Occipital lobe (tissue), 1 donor: ENCODE measurements at regions not wholly inside any gene's neighbourhood (a gene's known extent, or its start where the extent isn't known, plus 50 kb on each side); places are given as distances from the start of the nearest gene placed in this dataset.

ENCODE experiments used
- DNase-seq: peaks from one replicate; lab custom pipeline; 2025; lab: John Stamatoyannopoulos, UW

GRCh38 chr18:67380867-67381266, 135.7 kb downstream of the DSEL start:
- DNase-seq: no peak

- no peak for DNase-seq
Observed at GRCh38 chr18:67379981-67380380, 136.5 kb downstream of the DSEL start.

GRCh38 chr18:67376372-67376771, 140.1 kb downstream of the DSEL start:
- DNase-seq: no peak

GRCh38 chr18:67373636-67374035, 142.9 kb downstream of the DSEL start:
- DNase-seq: no peak

GRCh38 chr18:67367540-67367939, 149.0 kb downstream of the DSEL start:
- no peak for DNase-seq

- no peak for DNase-seq
Observed at GRCh38 chr18:67363694-67364093, 152.8 kb downstream of the DSEL start.

GRCh38 chr18:67362906-67363305, 153.6 kb downstream of the DSEL start:
- no peak for DNase-seq

DNA sequence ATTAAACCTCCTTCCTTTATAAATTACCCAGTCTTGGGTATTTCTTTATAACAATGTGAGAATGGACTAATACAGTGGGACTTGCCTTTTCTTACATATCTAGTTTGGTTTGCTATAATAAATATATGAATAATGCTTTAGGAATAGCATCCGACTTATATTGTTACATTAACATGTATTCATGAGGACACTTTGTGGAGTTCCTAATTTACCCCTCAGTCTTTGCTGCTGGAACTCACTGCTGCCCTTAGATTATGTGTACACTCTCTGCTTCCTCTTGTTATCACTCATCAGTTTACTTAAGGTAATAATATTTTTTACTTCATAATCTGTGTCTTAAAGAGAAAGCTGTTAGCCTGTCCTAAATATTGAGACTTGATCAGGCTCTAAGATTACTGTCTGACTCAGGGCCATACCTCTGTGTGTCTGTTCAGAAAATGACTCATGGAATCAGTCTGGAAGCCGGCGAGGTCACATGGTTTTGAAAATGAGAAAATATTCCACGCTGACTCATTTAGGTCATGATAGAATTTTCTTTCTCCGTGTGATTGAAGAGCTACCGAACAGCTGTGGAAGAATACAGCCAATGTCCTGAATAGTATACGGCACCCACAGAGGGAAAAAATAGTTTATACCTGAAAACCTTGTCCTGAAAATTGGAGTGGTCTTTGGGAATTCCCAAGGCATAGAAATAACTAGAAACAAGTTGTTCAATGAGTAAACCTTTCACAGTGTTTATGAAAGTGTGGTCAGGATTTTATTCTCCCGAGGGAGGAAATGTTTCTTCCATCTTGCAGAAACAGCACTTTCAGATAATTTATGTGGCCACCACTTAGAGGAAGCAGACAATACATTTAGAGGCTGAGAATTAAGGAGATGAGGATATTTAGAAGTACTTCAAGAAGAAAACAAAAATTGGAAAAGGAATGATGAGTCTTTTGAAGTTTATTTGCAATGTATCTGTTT, 156.4 kb downstream of the DSEL start:
- peak; percentile 46 for DNase-seq

DNA sequence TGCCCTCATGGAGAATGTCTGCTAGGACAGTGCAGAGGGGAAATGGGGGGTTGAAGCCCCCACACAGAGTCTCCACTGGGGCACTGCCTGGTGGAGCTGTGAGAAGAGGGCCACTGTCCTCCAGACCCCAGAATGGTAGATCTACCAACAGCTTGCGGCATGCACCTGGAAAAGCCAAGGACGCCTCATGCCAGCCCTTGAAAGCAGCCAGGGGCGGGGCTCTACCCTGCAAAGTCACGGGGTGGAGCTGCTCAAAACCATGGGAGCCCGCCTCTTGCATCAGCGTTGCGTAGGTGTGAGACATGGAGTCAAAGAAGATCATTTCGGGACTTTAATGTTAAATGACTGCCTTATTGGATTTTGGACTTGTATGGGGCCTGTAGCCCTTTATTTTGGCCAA, 157.6 kb downstream of the DSEL start:
- no peak for DNase-seq

- no peak for DNase-seq
Observed at GRCh38 chr18:67354692-67355091, 161.8 kb downstream of the DSEL start.

DNA sequence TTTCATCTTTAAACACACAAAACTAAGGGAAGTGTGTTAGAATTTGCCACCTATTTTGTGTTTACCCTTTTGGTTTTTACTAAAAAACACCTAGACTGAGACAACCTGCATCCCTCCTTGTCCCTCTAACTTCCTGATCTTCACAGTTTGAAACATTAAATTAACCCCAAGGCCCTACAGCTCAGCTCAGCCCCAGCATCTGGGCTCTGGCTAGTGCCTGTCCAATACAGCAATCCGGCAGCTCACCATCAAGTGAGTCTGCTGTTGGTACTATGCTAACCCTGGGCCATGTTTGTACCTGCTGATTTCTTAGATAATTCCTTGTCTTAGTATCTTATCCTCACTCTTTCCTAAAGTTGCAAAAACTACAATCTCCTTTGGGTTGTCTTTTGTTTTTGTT, 162.4 kb downstream of the DSEL start:
- DNase-seq: no peak

GRCh38 chr18:67347438-67347837, 169.1 kb downstream of the DSEL start:
- no peak for DNase-seq

DNA sequence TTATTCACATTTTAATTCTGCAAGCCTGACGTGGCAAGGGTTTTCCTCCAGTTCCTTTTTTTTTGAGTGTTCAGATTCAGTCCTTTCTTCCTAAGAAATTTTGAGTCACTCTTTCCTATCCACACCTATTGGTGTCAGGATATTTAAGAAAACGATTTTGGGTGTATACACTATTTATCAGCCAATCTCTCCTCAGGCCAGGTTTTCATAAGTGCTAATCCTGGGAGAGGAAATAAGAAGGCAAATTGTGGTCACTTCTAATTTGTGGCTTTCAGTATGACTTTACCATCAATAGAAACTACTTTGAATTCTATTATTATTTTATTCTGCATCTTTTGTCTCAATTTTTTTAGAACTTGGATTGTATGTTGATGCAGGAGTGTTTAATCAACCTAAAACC, 174.4 kb downstream of the DSEL start:
- DNase-seq: no peak

- DNase-seq: no peak
Observed at GRCh38 chr18:67337696-67338095, 178.8 kb downstream of the DSEL start.

- DNase-seq: no peak
Observed at GRCh38 chr18:67331857-67332256, 184.7 kb downstream of the DSEL start.

GRCh38 chr18:67319109-67319508, 197.4 kb downstream of the DSEL start:
- no peak for DNase-seq

DNA sequence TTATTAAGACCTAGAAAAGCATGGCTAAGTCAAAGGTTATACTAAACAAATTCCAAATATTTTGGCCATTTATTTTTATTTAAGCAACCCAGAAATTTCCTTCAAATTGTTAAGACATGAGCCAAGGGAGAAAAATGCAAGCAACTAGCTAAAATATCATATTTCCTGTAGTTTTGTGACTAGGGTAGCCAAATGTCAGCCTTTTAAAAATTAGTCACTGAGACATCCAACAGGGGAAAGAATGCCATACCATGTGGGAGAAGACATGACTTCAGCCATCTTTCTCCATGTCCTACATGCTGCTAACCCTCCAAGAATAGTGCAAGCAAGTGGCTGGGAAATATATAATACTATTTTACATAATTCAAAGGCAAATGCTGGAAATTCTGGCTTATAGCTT, 197.9 kb downstream of the DSEL start:
- DNase-seq: no peak

DNA sequence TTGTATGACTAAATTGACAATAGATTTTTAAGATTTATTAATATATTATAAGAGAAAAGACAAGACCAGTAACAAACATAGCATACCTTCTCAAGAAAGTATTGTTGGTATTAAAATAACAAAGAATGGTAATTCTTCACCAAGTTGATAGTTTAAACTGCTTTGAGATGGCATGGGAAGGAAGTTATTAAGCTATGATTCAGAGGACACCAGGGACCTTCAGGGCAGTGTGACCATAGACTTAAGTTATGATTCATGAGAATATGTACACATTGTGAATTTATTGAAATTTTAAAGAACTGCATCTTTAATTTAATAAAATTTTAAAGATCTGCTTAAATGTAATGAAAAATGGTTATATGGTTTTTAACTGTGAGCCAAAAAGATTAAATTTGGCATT, 205.7 kb downstream of the DSEL start:
- no peak for DNase-seq

DNA sequence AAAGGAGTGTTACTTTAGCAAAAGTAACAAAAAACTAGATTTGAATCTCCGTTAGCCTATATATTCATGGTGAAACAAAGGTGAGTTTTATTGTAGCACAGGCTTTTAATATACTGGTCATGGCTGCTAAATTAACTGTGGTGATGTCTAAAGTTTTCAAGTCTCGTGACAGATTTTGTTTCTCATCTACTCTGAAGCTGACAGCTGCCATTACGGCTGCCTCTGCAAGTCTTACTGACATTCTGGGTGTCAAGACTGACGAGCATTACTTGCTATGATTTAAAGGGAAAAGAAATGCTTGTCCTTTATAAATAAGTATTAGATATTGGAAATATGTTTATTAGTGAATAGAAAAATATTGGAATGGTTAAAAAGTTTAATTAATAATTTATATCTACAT, 207.7 kb downstream of the DSEL start:
- DNase-seq: no peak

- no peak for DNase-seq
Observed at GRCh38 chr18:67305466-67305865, 211.1 kb downstream of the DSEL start.

DNA sequence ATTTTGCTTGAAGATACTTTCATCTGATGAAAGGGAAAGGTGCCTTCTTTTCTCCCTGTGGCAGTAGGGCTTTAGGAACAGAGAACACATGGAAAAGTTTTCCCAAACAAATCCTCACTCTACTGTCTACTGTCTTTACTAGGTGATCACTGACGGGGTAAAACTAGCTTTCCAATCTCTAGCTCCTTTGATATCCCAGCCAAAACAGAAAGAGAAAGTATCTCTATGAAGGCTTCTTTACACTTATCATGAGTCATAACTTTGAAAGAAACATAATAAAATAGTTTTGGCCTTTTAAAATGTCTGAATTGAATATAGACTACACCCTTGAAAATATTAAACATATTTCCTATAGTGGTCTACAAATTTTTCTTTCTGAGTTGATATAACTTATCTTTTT, 214.5 kb downstream of the DSEL start:
- DNase-seq: no peak

DNA sequence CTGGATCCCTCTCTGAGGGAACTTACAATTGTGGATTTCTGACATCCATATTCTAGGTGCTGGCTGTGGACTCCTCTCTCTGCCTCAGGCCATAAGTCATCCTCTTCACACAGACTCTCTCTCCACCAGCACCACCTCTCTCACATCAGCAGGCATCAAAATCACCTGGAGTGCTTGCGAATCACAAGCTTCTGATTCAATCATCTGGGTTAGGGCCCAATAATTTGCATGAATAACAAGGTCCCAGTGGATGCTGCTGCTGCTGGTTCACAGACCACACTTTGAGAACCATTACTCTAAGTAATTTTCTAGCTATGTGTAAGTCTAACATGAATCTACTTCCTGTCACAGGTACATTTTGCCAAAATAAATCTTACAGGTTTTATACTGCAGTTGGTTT, 214.9 kb downstream of the DSEL start:
- no peak for DNase-seq

DNA sequence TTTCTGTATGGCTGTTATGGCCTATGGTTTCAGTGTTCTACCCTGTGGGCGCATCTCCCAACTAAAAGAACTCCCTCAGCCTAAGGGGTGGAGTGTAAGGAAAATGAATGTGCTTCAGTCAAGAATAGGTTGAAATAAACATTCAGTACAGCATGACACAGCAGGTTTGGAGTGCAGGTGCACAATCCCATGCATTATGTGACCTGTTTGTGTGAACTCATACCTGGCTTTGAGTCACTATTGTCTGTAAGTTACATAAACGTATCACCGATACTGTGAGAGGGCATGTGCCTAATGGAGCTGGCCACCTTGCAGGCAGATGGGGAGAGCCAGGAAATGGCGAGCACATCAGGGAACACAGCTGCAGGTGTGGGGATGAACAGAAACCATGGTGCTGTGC, 216.0 kb downstream of the DSEL start:
- DNase-seq: no peak

DNA sequence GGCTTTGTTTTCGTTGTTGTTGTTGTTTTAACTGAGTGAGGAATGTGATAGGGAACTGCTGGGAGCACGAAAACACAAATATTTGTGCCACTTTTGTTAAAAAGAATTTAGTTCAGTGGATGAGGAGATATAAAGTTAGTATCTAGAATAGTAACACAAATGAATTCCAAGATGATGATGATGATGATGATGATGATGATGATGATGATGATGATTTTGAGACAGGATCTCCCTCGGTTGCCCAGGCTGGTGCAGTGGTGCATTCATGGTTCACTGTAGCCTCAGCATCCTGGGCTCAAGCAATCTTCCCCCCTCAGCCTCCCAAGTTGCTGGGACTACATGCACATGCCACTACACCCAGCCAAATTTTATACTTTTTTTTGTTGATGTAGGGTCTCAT, 223.7 kb downstream of the DSEL start:
- no peak for DNase-seq
